A673 (cell line): ENCODE measurements at regions not wholly inside any gene's neighbourhood (a gene's known extent, or its start where the extent isn't known, plus 50 kb on each side); places are given as distances from the start of the nearest gene placed in this dataset.

Experiments
- CTCF ChIP-seq: fragments of 300-800, 200-600 bp; sonication (generic); conservative IDR thresholded peaks from 2 replicates; pipeline ENCODE4 v1.5.1; 2017; ENCODE audit warnings: low read depth, mild to moderate bottlenecking, antibody characterized with exemption, low read length, moderate library complexity, mixed read lengths
- EZH2 ChIP-seq: fragments of 200-600 bp; sonication (generic); IDR thresholded peaks from 2 replicates; pipeline ENCODE4 v1.6.1; 2017; ENCODE audit warnings: borderline replicate concordance, low read depth, mild to moderate bottlenecking, mixed read lengths, antibody characterized with exemption, low read length; ENCODE audit not compliant: poor library complexity, severe bottlenecking

- TF ChIP-seq CTCF (no peak), EZH2 (no peak)
Observed at GRCh38 chr20:22385602-22386305, 198.6 kb downstream of the FOXA2 start.
